ENCODE measurements at regions not wholly inside any gene's neighbourhood (a gene's known extent, or its start where the extent isn't known, plus 50 kb on each side); places are given as distances from the start of the nearest gene placed in this dataset.

- no peak for DNase-seq
These were observed 220.6 kb downstream of the CHRM3 start for GRCh38 chr1:239606850-239607400.

- no peak for DNase-seq
These were observed 222.1 kb downstream of the CHRM3 start for GRCh38 chr1:239608469-239608868.

GRCh38 chr1:239612379-239612778 lies 226.0 kb downstream of the CHRM3 start:
- no peak for DNase-seq

GRCh38 chr1:239616673-239617072 lies 230.3 kb downstream of the CHRM3 start:
- DNase-seq = no peak

- no peak for DNase-seq
These were observed 230.9 kb downstream of the CHRM3 start for GRCh38 chr1:239617259-239617658.

GRCh38 chr1:239617731-239618130 lies 231.4 kb downstream of the CHRM3 start:
- DNase-seq = no peak

GRCh38 chr1:239619190-239619589 lies 232.8 kb downstream of the CHRM3 start:
- DNase-seq = no peak

- no peak for DNase-seq
These were observed 244.4 kb downstream of the CHRM3 start for GRCh38 chr1:239630767-239631166.

GRCh38 chr1:239633432-239633831 lies 247.1 kb downstream of the CHRM3 start:
- no peak for DNase-seq

- DNase-seq = no peak
These were observed 248.9 kb downstream of the CHRM3 start for GRCh38 chr1:239635276-239635675.

GRCh38 chr1:239636347-239636746 lies 250.0 kb downstream of the CHRM3 start:
- no peak for DNase-seq

GRCh38 chr1:239644604-239645003 lies 258.2 kb downstream of the CHRM3 start:
- no peak for DNase-seq

- DNase-seq = no peak
These were observed 260.7 kb downstream of the CHRM3 start for GRCh38 chr1:239647045-239647444.

GRCh38 chr1:239647964-239648632 lies 261.7 kb downstream of the CHRM3 start:
- DNase-seq = no peak

- DNase-seq = no peak
These were observed 268.7 kb downstream of the CHRM3 start for GRCh38 chr1:239655023-239655422.

GRCh38 chr1:239657291-239657690 lies 270.9 kb downstream of the CHRM3 start:
- no peak for DNase-seq

GRCh38 chr1:239662950-239663349 lies 276.6 kb downstream of the CHRM3 start:
- DNase-seq = no peak

- DNase-seq = no peak
These were observed 285.9 kb downstream of the CHRM3 start for GRCh38 chr1:239672256-239672655.

GRCh38 chr1:239675735-239676134 lies 289.4 kb downstream of the CHRM3 start:
- no peak for DNase-seq

GRCh38 chr1:239676522-239677273 lies 290.3 kb downstream of the CHRM3 start:
- DNase-seq = no peak

GRCh38 chr1:239677362-239677761 lies 291.0 kb downstream of the CHRM3 start:
- no peak for DNase-seq

GRCh38 chr1:239678181-239678580 lies 291.8 kb downstream of the CHRM3 start:
- DNase-seq = no peak

- DNase-seq = no peak
These were observed 295.7 kb downstream of the CHRM3 start for GRCh38 chr1:239682046-239682445.

- no peak for DNase-seq
These were observed 296.6 kb downstream of the CHRM3 start for GRCh38 chr1:239682960-239683359.
